Hepatocyte (in vitro differentiated cells): ENCODE measurements at regions not wholly inside any gene's neighbourhood (a gene's known extent, or its start where the extent isn't known, plus 50 kb on each side); places are given as distances from the start of the nearest gene placed in this dataset.

ENCODE experiments used
- CTCF ChIP-seq: fragments of 200-600 bp; sonication (generic); IDR thresholded peaks from 2 replicates; pipeline ENCODE4 v1.5.1; 2016; ENCODE audit warnings: antibody characterized with exemption, mild to moderate bottlenecking; ENCODE audit not compliant: poor library complexity
- EZH2 ChIP-seq: fragments of 200-600 bp; sonication (generic); IDR thresholded peaks from 2 replicates; pipeline ENCODE4 v1.6.1; 2016; ENCODE audit warnings: antibody characterized with exemption, mild to moderate bottlenecking, borderline replicate concordance
- EZH2phosphoT487 ChIP-seq: fragments of 200-600 bp; sonication (generic); IDR thresholded peaks from one replicate; pipeline ENCODE4 v1.6.1; 2018; ENCODE audit warnings: antibody characterized with exemption, mild to moderate bottlenecking, low read depth, moderate library complexity; ENCODE audit not compliant: unreplicated experiment, severe bottlenecking

GRCh38 chr1:218760601-218761570, 412.8 kb upstream of the LYPLAL1 start:
- no peak for TF ChIP-seq CTCF
- TF ChIP-seq EZH2, result no peak
- TF ChIP-seq EZH2phosphoT487, result no peak
